T-helper 1 cell treated with Interleukin-12 subunit alpha and Interleukin-12 subunit beta and Interleukin-4 antibody, amounts not matched to agents 30 μg/mL and 1 μg/mL, for 36 hours (primary cell): ENCODE measurements at regions not wholly inside any gene's neighbourhood (a gene's known extent, or its start where the extent isn't known, plus 50 kb on each side); places are given as distances from the start of the nearest gene placed in this dataset.

Source experiments
- H3K27ac Mint-ChIP-seq: one replicate; pipeline ENCODE4 v1.8.0; 2021; ENCODE audit warnings: mild to moderate bottlenecking, mixed read lengths
- H3K27me3 Mint-ChIP-seq: one replicate; pipeline ENCODE4 v1.8.0; 2021; ENCODE audit warnings: low read depth, mixed read lengths
- H3K36me3 Mint-ChIP-seq: one replicate; pipeline ENCODE4 v1.8.0; 2021; ENCODE audit warnings: low read depth, mixed read lengths
- H3K4me1 Mint-ChIP-seq: one replicate; pipeline ENCODE4 v1.8.0; 2021; ENCODE audit warnings: low read depth, mixed read lengths
- H3K4me3 Mint-ChIP-seq: one replicate; pipeline ENCODE4 v1.8.0; 2021; ENCODE audit warnings: mild to moderate bottlenecking, moderate library complexity, mixed read lengths
- H3K9me3 Mint-ChIP-seq: one replicate; pipeline ENCODE4 v1.8.0; 2021; ENCODE audit warnings: mixed read lengths

DNA sequence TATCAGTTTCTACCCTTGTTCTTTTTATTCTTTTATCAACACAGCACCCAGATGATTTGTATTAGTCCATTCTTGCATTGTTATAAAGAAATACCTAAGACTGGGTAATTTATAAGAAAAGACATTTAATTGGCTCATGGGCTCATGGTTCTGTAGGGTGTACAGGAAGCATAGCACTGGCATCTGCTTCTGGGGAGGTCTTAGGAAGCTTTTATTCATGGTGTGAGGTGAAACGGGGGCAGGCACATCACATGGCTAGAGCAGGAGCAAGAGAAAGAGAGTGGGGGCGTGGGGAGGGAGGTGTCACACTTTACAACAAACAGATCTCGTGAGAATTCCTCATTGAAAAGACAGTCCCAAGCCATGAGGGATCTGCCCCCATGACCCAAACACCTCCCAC lies 285.3 kb downstream of the SMARCA1 start:
- Mint-ChIP-seq H3K27me3 (no peaks in the 10 kb centered on the region), H3K4me1 (no peaks in the 10 kb centered on the region), H3K9me3 (no peaks in the 10 kb centered on the region), H3K36me3 (no peaks in the 10 kb centered on the region), H3K4me3 (no peak overlapping the region), H3K27ac (no peak overlapping the region)

- H3K27me3 Mint-ChIP-seq = no peaks in the 10 kb centered on the region
- no peak overlapping the region for H3K27ac Mint-ChIP-seq
- H3K36me3 Mint-ChIP-seq = no peaks in the 10 kb centered on the region
- H3K9me3 Mint-ChIP-seq = no peaks in the 10 kb centered on the region
- no peaks in the 10 kb centered on the region for H3K4me1 Mint-ChIP-seq
- H3K4me3 Mint-ChIP-seq = no peak overlapping the region
Observed at GRCh38 chrX:129235903-129236302, 287.4 kb downstream of the SMARCA1 start.

DNA sequence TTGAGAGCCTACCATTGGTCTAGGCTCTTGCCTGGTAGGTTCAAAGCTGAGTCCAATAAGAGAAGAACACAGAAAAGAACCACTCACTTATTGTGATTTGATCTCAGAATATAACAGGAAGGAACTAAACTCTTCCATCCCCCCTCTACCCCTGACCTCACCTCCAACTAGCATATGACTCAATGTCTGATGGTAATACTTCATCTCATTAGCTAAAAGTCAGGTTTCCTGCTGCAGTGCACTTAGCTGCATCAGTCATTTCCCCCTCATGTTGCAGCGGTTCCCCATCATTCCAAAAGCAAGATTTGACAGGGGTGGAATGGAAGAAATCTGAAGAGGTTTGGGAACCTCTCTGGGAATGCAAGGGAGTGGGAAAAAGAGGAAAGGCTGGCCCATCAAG lies 289.5 kb downstream of the SMARCA1 start:
- H3K4me1 Mint-ChIP-seq = no peaks in the 10 kb centered on the region
- H3K27ac Mint-ChIP-seq = no peak overlapping the region
- no peaks in the 10 kb centered on the region for H3K27me3 Mint-ChIP-seq
- no peaks in the 10 kb centered on the region for H3K9me3 Mint-ChIP-seq
- H3K36me3 Mint-ChIP-seq = no peaks in the 10 kb centered on the region
- H3K4me3 Mint-ChIP-seq = no peak overlapping the region

- H3K9me3 Mint-ChIP-seq = no peaks in the 10 kb centered on the region
- no peaks in the 10 kb centered on the region for H3K27me3 Mint-ChIP-seq
- no peak overlapping the region for H3K27ac Mint-ChIP-seq
- no peak overlapping the region for H3K4me3 Mint-ChIP-seq
- no peaks in the 10 kb centered on the region for H3K4me1 Mint-ChIP-seq
- no peaks in the 10 kb centered on the region for H3K36me3 Mint-ChIP-seq
Observed at GRCh38 chrX:129230850-129231512, 292.3 kb downstream of the SMARCA1 start.

DNA sequence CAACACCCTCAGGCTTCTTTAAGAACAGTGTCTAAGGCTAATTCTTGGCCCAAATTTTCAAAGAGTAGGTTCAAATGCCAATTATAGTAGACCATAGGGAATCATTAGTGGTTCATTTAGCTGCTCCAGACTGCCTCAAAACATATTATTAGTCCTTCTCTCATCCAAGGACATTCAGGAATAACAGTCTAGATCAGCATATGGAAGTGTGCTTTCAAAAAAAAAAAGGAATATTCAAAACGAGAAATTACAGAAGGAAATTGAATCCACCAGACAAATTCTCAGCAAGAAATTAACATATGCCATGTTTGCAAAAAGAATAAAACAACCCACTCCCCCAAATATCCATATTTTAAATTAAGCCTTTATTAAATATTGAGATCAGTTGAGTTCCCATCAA lies 293.1 kb downstream of the SMARCA1 start:
- Mint-ChIP-seq H3K9me3 (no peaks in the 10 kb centered on the region), H3K4me3 (no peak overlapping the region), H3K27ac (no peak overlapping the region), H3K36me3 (no peaks in the 10 kb centered on the region), H3K27me3 (no peaks in the 10 kb centered on the region), H3K4me1 (no peaks in the 10 kb centered on the region)

- Mint-ChIP-seq H3K4me3 (no peak overlapping the region), H3K36me3 (no peaks in the 10 kb centered on the region), H3K27ac (no peak overlapping the region), H3K9me3 (no peaks in the 10 kb centered on the region), H3K27me3 (no peaks in the 10 kb centered on the region), H3K4me1 (no peaks in the 10 kb centered on the region)
Observed at GRCh38 chrX:129227366-129227765, 295.9 kb downstream of the SMARCA1 start.

DNA sequence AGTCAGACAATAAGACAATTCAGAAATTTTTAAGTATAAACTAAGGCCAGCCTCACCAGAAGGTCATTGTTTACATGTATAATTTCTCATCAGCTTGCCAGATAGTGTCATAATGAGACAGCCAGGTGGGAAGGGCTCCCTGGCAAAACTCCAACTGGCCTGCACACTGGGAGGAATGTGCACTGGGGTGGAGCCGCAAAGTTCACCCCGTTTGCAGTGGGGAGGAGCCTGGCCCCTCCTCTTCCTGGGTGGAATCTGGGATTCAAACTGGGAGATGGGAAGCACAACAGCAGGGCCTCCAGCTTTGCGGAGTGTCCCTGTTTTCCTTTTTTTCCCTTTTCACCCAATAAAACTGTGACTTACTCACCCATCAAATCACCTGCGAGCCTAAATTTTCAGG lies 329.9 kb downstream of the SMARCA1 start:
- no peak overlapping the region for H3K4me3 Mint-ChIP-seq
- H3K36me3 Mint-ChIP-seq = no peaks in the 10 kb centered on the region
- no peaks in the 10 kb centered on the region for H3K4me1 Mint-ChIP-seq
- no peak overlapping the region for H3K27ac Mint-ChIP-seq
- no peaks in the 10 kb centered on the region for H3K27me3 Mint-ChIP-seq
- H3K9me3 Mint-ChIP-seq = no peaks in the 10 kb centered on the region

- Mint-ChIP-seq H3K27ac (no peak overlapping the region), H3K27me3 (no peaks in the 10 kb centered on the region), H3K36me3 (no peaks in the 10 kb centered on the region), H3K4me3 (no peak overlapping the region), H3K9me3 (no peaks in the 10 kb centered on the region), H3K4me1 (no peaks in the 10 kb centered on the region)
Observed at GRCh38 chrX:129188231-129188630, 335.1 kb downstream of the SMARCA1 start.

GRCh38 chrX:129176710-129177109 lies 346.6 kb downstream of the SMARCA1 start:
- Mint-ChIP-seq H3K4me1 (no peaks in the 10 kb centered on the region), H3K4me3 (no peak overlapping the region), H3K9me3 (no peaks in the 10 kb centered on the region), H3K27ac (no peak overlapping the region), H3K36me3 (no peaks in the 10 kb centered on the region), H3K27me3 (no peaks in the 10 kb centered on the region)

GRCh38 chrX:129161108-129161507 lies 362.2 kb downstream of the SMARCA1 start:
- Mint-ChIP-seq H3K27me3 (no peaks in the 10 kb centered on the region), H3K27ac (no peak overlapping the region), H3K36me3 (no peaks in the 10 kb centered on the region), H3K4me1 (no peaks in the 10 kb centered on the region), H3K4me3 (no peak overlapping the region), H3K9me3 (no peaks in the 10 kb centered on the region)

- H3K4me1 Mint-ChIP-seq = no peaks in the 10 kb centered on the region
- H3K27ac Mint-ChIP-seq = no peak overlapping the region
- H3K9me3 Mint-ChIP-seq = no peaks in the 10 kb centered on the region
- no peaks in the 10 kb centered on the region for H3K27me3 Mint-ChIP-seq
- no peak overlapping the region for H3K4me3 Mint-ChIP-seq
- H3K36me3 Mint-ChIP-seq = no peaks in the 10 kb centered on the region
Observed at GRCh38 chrX:129158505-129158904, 364.8 kb downstream of the SMARCA1 start.

- H3K9me3 Mint-ChIP-seq = no peaks in the 10 kb centered on the region
- H3K4me1 Mint-ChIP-seq = no peaks in the 10 kb centered on the region
- H3K36me3 Mint-ChIP-seq = no peaks in the 10 kb centered on the region
- H3K27ac Mint-ChIP-seq = no peak overlapping the region
- no peak overlapping the region for H3K4me3 Mint-ChIP-seq
- no peaks in the 10 kb centered on the region for H3K27me3 Mint-ChIP-seq
Observed at GRCh38 chrX:129145840-129146272, 377.4 kb downstream of the SMARCA1 start.

- Mint-ChIP-seq H3K4me3 (no peak overlapping the region), H3K27me3 (no peaks in the 10 kb centered on the region), H3K36me3 (no peaks in the 10 kb centered on the region), H3K27ac (no peak overlapping the region), H3K4me1 (no peaks in the 10 kb centered on the region), H3K9me3 (no peaks in the 10 kb centered on the region)
Observed at GRCh38 chrX:129145385-129145784, 377.9 kb downstream of the SMARCA1 start.

DNA sequence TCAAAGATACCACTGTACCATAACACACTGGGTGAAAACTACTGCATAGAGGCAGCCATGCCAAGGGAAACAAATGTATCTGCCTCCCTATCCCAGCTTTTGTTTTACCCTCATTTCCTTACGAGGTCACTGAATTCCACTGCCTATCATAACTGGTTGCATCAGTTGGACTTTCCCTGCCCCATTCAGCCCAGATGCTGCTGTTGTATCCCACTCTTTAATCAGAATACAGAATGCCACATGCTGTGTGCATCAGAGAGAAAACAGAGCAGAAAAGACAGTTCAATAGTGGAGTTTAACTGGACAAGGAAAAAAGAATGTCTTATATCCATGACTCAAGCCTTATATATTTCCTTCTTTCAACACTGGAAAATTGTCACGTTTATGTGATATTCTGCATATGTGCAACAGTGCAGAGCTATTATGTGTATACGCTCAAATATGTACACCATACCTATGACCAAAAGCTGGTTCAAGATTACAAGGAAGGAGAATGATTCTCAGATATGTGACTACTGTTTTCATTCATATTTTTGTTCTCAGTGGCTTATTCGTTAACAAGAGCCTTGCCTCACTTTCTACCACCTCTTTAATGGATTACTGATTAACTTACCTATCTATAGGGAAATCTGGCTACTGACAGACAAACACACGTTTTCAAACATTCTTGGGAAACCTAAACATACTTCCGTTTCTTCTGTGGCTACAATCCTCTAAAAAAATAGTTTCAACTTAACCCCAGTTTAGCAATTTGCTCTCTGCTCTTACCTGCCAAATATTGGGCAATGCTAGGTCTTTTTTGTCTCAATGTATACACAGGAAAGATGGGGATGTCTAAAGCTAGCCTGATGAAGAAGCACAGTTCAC lies 378.9 kb downstream of the SMARCA1 start:
- Mint-ChIP-seq H3K4me3 (no peak overlapping the region), H3K27me3 (no peaks in the 10 kb centered on the region), H3K27ac (no peak overlapping the region), H3K9me3 (no peaks in the 10 kb centered on the region), H3K36me3 (no peaks in the 10 kb centered on the region), H3K4me1 (no peaks in the 10 kb centered on the region)

DNA sequence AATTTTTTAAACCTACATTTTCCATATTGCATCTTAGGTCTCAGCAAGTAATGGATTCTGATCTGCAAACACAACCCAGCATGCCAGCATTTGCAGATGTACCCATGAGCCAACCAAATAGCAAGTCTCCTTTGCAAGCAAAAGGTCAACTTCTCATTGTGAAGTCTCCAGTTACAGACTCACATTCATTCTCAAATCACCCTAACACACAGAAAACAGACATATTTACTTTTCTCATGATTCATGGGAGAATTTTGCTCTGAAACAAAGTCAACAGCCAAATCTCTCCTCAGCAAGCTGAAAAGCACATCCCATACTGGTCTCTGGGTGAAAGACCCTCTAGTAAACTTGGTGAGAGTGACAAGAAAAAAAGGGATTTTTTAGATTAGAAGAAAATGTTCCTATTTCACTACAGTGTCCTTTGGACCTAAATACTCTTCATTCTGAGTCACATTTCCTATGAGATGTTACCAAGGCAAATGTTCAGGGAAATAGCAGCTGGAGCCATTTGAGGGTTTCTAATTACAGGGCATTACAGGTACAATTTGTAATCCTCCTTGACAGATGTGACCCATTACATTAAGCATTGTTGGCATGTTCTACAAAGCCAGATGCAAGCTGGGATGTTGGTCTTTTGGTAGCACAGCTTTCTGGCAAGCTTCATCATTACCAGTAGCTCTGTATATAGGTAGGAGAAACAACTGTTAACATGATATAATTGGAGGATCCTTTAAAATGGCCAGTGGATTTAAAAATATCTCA lies 383.3 kb downstream of the SMARCA1 start:
- H3K9me3 Mint-ChIP-seq = no peaks in the 10 kb centered on the region
- no peaks in the 10 kb centered on the region for H3K36me3 Mint-ChIP-seq
- no peaks in the 10 kb centered on the region for H3K27me3 Mint-ChIP-seq
- H3K27ac Mint-ChIP-seq = no peak overlapping the region
- H3K4me1 Mint-ChIP-seq = no peaks in the 10 kb centered on the region
- H3K4me3 Mint-ChIP-seq = no peak overlapping the region
